Fibroblast of lung (primary cell): ENCODE measurements at regions not wholly inside any gene's neighbourhood (a gene's known extent, or its start where the extent isn't known, plus 50 kb on each side); places are given as distances from the start of the nearest gene placed in this dataset.
A peak's percentile ranks its signal among the peaks of the same experiment; 100 is the strongest.

Experiments used
- DNase-seq, 2 donors: peaks; one replicate each; pipeline versions ENCODE4 v3.0.0 to v3.0.0-alpha.2; 2010; ENCODE audit warnings: low read depth in 2 of 2
- H2AFZ ChIP-seq: 2 replicates; pipeline ENCODE4 v1.5.1; 2012; ENCODE audit warnings: low read length, control low read depth, inconsistent platforms
- H3K27ac ChIP-seq: 2 replicates; pipeline ENCODE4 v1.5.1; 2011; ENCODE audit warnings: low read length, control low read depth; ENCODE audit not compliant: insufficient read depth
- H3K27me3 ChIP-seq: 2 replicates; pipeline ENCODE4 v1.5.1; 2011; ENCODE audit warnings: mild to moderate bottlenecking, low read length; ENCODE audit not compliant: control insufficient read depth, insufficient read depth
- H3K36me3 ChIP-seq: 2 replicates; pipeline ENCODE4 v1.5.1; 2011; ENCODE audit warnings: low read length; ENCODE audit not compliant: control insufficient read depth, insufficient read depth
- H3K4me1 ChIP-seq: 2 replicates; pipeline ENCODE4 v1.5.1; 2011; ENCODE audit warnings: low read length; ENCODE audit not compliant: control insufficient read depth, insufficient read depth; ENCODE audit errors: extremely low read depth
- H3K4me2 ChIP-seq: 2 replicates; pipeline ENCODE4 v1.5.1; 2011; ENCODE audit warnings: low read length, control low read depth; ENCODE audit not compliant: insufficient read depth; ENCODE audit errors: extremely low read depth
- H3K4me3 ChIP-seq, 4 experiments: fragments of 200-600 bp in 1 of 4; sonication (generic) in 1 of 4; replicated peaks in 1 of 4; 2 replicates each; pipeline ENCODE4 v1.5.1; 2011 to 2016; ENCODE audit warnings: low read length in 4 of 4, low read depth in 3 of 4, mild to moderate bottlenecking in 3 of 4, control low read depth in 2 of 4, inconsistent platforms in 1 of 4, mixed read lengths in 1 of 4; ENCODE audit not compliant: insufficient read depth in 1 of 4; ENCODE audit errors: control extremely low read depth in 1 of 4
- H3K79me2 ChIP-seq: 2 replicates; pipeline ENCODE4 v1.5.1; 2012; ENCODE audit warnings: mild to moderate bottlenecking, low read length, inconsistent platforms; ENCODE audit not compliant: control insufficient read depth, insufficient read depth
- H3K9ac ChIP-seq: 2 replicates; pipeline ENCODE4 v1.5.1; 2011; ENCODE audit warnings: mild to moderate bottlenecking, low read length, control low read depth; ENCODE audit not compliant: insufficient read depth
- H3K9me3 ChIP-seq: 2 replicates; pipeline ENCODE4 v1.5.1; 2012; ENCODE audit warnings: low read depth, low read length; ENCODE audit not compliant: control insufficient read depth, insufficient read depth
- H4K20me1 ChIP-seq: 2 replicates; pipeline ENCODE4 v1.5.1; 2011; ENCODE audit warnings: low read length; ENCODE audit not compliant: control insufficient read depth, insufficient read depth; ENCODE audit errors: extremely low read depth
- CTCF ChIP-seq, 2 donors: IDR thresholded peaks in 1 of 2; conservative IDR thresholded peaks in 1 of 2; 1 replicate in 1 of 2; 2 replicates in 1 of 2; pipeline ENCODE4 v1.5.1; 2011 to 2012; ENCODE audit warnings: low read length in 2 of 2, control low read depth in 1 of 2, inconsistent platforms in 1 of 2, low read depth in 1 of 2, mild to moderate bottlenecking in 1 of 2
- EZH2 ChIP-seq: IDR thresholded peaks from 2 replicates; pipeline ENCODE4 v1.5.1; 2012; ENCODE audit warnings: low read length, control low read depth, mild to moderate bottlenecking; ENCODE audit errors: missing control alignments

GRCh38 chr1:65063025-65063424 lies 85.0 kb upstream of the AK4 start:
- Histone ChIP-seq H3K4me2 (no peak overlapping the region), H3K79me2 (no peaks in the 10 kb centered on the region), H3K4me1 (peaks cover 5% of the 10 kb centered on the region), H3K4me3 (no peak overlapping the region), H3K27me3 (no peaks in the 10 kb centered on the region), H4K20me1 (no peaks in the 10 kb centered on the region), H3K27ac (no peak overlapping the region), H2AFZ (no peak overlapping the region), H3K9me3 (no peaks in the 10 kb centered on the region), H3K9ac (no peak overlapping the region), H3K36me3 (no peaks in the 10 kb centered on the region)
- no peak for TF ChIP-seq EZH2
- peak in 1 of 2 donors; percentile 4 for TF ChIP-seq CTCF (conservative IDR thresholded peaks at IDR 0.05 in 1 of 2, IDR thresholded peaks at IDR 0.05 in 1 of 2; ENCODE audit: low read depth in 1 of 2, low read length in 2 of 2)
- DNase-seq = no peak

GRCh38 chr1:65064981-65065380 lies 83.0 kb upstream of the AK4 start:
- H3K4me3 ChIP-seq = peak overlapping the region in 1 of 4 experiments; percentile 72
- no peak overlapping the region for H3K9ac ChIP-seq
- H3K36me3 ChIP-seq = no peaks in the 10 kb centered on the region
- no peaks in the 10 kb centered on the region for H3K27me3 ChIP-seq
- TF ChIP-seq EZH2 (no peak), CTCF (conservative IDR thresholded peaks at IDR 0.05 in 1 of 2, IDR thresholded peaks at IDR 0.05 in 1 of 2; ENCODE audit: low read depth in 1 of 2, low read length in 2 of 2) (no peak)
- H3K4me1 ChIP-seq = peaks cover 6% of the 10 kb centered on the region
- DNase-seq = no peak
- H2AFZ ChIP-seq = no peak overlapping the region
- no peak overlapping the region for H3K27ac ChIP-seq
- no peak overlapping the region for H3K4me2 ChIP-seq
- H3K9me3 ChIP-seq = no peaks in the 10 kb centered on the region
- H4K20me1 ChIP-seq = no peaks in the 10 kb centered on the region
- no peaks in the 10 kb centered on the region for H3K79me2 ChIP-seq

GRCh38 chr1:65065524-65066418 lies 82.2 kb upstream of the AK4 start:
- H3K4me3 ChIP-seq = peak overlapping the region; percentile 35 to 90 (median 58)
- H3K79me2 ChIP-seq = no peaks in the 10 kb centered on the region
- H2AFZ ChIP-seq = peak overlapping the region; percentile 49
- H3K4me2 ChIP-seq = peak overlapping the region; percentile 78
- H3K27me3 ChIP-seq = no peaks in the 10 kb centered on the region
- DNase-seq = no peak
- H3K27ac ChIP-seq = no peak overlapping the region
- H4K20me1 ChIP-seq = no peaks in the 10 kb centered on the region
- TF ChIP-seq EZH2 (no peak), CTCF (conservative IDR thresholded peaks at IDR 0.05 in 1 of 2, IDR thresholded peaks at IDR 0.05 in 1 of 2; ENCODE audit: low read depth in 1 of 2, low read length in 2 of 2) (no peak)
- no peak overlapping the region for H3K9ac ChIP-seq
- peaks cover 6% of the 10 kb centered on the region for H3K4me1 ChIP-seq
- H3K36me3 ChIP-seq = no peaks in the 10 kb centered on the region
- H3K9me3 ChIP-seq = no peaks in the 10 kb centered on the region
